Endothelial cell of umbilical vein (primary cell): ENCODE measurements at regions not wholly inside any gene's neighbourhood (a gene's known extent, or its start where the extent isn't known, plus 50 kb on each side); places are given as distances from the start of the nearest gene placed in this dataset.

ENCODE experiments used
- BruUV-seq: library from RNA; stranded (reverse); fragments of 400-500 nt; replicated peaks from 2 replicates; lab custom pipeline; 2021; lab: Mats Ljungman, UMichigan
- CTCF ChIA-PET: fragments of 300-600, 350-600 bp; sonication (Branson Sonifier 250); formaldehyde crosslinking; loops from one replicate; lab custom pipeline; 2021; ENCODE audit warnings: antibody characterized with exemption, inconsistent platforms; lab: Charles Lee
- POLR2A ChIA-PET: fragments of 300-600, 350-600 bp; sonication (Branson Sonifier 250); formaldehyde crosslinking; loops from one replicate; lab custom pipeline; 2021; ENCODE audit warnings: antibody characterized with exemption, inconsistent platforms; lab: Charles Lee
- DNase-seq: peaks from one replicate; pipeline ENCODE4 v3.0.0-alpha.2; 2011; ENCODE audit warnings: low read depth, low spot score
- FAIRE-seq: peaks from 2 replicates; lab custom pipeline; 2011; peaks lifted over from hg19 to GRCh38; lab: Jason Lieb, UNC
- H2AFZ ChIP-seq: 2 replicates; pipeline ENCODE4 v1.6.0; 2012; ENCODE audit warnings: low read depth, low read length, control low read depth, inconsistent platforms
- H3K27ac ChIP-seq: 2 replicates; pipeline ENCODE4 v1.5.1; 2011; ENCODE audit warnings: low read depth, mild to moderate bottlenecking, control low read depth, low read length, moderate library complexity; ENCODE audit not compliant: insufficient read depth
- H3K27me3 ChIP-seq, 2 experiments: 2 replicates each; pipeline versions ENCODE4 v1.6.0 to v1.6.1; 2011; ENCODE audit warnings: low read length in 2 of 2, mixed read lengths in 1 of 2; ENCODE audit not compliant: control insufficient read depth in 2 of 2, insufficient read depth in 2 of 2
- H3K36me3 ChIP-seq, 2 experiments: 2 replicates in 1 of 2; 3 replicates in 1 of 2; pipeline ENCODE4 v1.5.1; 2011; ENCODE audit warnings: low read length in 2 of 2, mild to moderate bottlenecking in 1 of 2, moderate library complexity in 1 of 2; ENCODE audit not compliant: control insufficient read depth in 2 of 2, insufficient read depth in 2 of 2; ENCODE audit errors: extremely low read depth in 1 of 2
- H3K4me1 ChIP-seq: 3 replicates; pipeline ENCODE4 v1.5.1; 2011; ENCODE audit warnings: mild to moderate bottlenecking, low read length; ENCODE audit not compliant: control insufficient read depth, insufficient read depth; ENCODE audit errors: extremely low read depth
- H3K4me2 ChIP-seq: 2 replicates; pipeline ENCODE4 v1.6.1; 2011; ENCODE audit warnings: low read length, control low read depth, mixed read lengths; ENCODE audit not compliant: insufficient read depth
- H3K4me3 ChIP-seq, 3 experiments: fragments of 200-600 bp in 1 of 3; sonication (generic), shearing (Covaris generic) in 1 of 3; replicated peaks in 1 of 3; 2 replicates each; pipeline ENCODE4 v1.5.1; 2011 to 2016; ENCODE audit warnings: control low read depth in 3 of 3, low read length in 3 of 3, mild to moderate bottlenecking in 2 of 3, inconsistent platforms in 1 of 3, low read depth in 1 of 3, moderate library complexity in 1 of 3; ENCODE audit not compliant: insufficient read depth in 1 of 3
- H3K79me2 ChIP-seq: 2 replicates; pipeline ENCODE4 v1.6.0; 2012; ENCODE audit warnings: low read length, inconsistent platforms; ENCODE audit not compliant: control insufficient read depth, insufficient read depth
- H3K9ac ChIP-seq: replicated peaks from 2 replicates; pipeline ENCODE3; 2011; ENCODE audit warnings: low read length, control low read depth; ENCODE audit not compliant: insufficient read depth; ENCODE audit errors: extremely low read depth
- H3K9me1 ChIP-seq: replicated peaks from 3 replicates; pipeline ENCODE4 v1.6.0; 2011; ENCODE audit warnings: mild to moderate bottlenecking, low read length; ENCODE audit not compliant: control insufficient read depth, insufficient read depth; ENCODE audit errors: extremely low read depth
- H3K9me3 ChIP-seq: replicated peaks from 2 replicates; pipeline ENCODE4 v1.5.1; 2012; ENCODE audit warnings: low read length, inconsistent platforms; ENCODE audit not compliant: control insufficient read depth, insufficient read depth
- H4K20me1 ChIP-seq: replicated peaks from 2 replicates; pipeline ENCODE3; 2011; ENCODE audit warnings: mild to moderate bottlenecking, low read length; ENCODE audit not compliant: control insufficient read depth, insufficient read depth; ENCODE audit errors: extremely low read depth
- CTCF ChIP-seq, 2 donors: IDR thresholded peaks; 1 replicate in 1 of 2; 2 replicates in 1 of 2; pipeline ENCODE4 v1.5.1; 2011; ENCODE audit warnings: low read length in 2 of 2, mild to moderate bottlenecking in 2 of 2, moderate library complexity in 2 of 2, control low read depth in 1 of 2, inconsistent platforms in 1 of 2, low read depth in 1 of 2; ENCODE audit not compliant: insufficient read depth in 1 of 2; ENCODE audit errors: extremely low read depth in 1 of 2
- EZH2 ChIP-seq: IDR thresholded peaks from 2 replicates; pipeline ENCODE4 v1.6.1; 2012; ENCODE audit warnings: borderline replicate concordance, low read depth, mild to moderate bottlenecking, moderate library complexity, low read length, inconsistent platforms; ENCODE audit not compliant: severe bottlenecking
- FOS ChIP-seq: IDR thresholded peaks from 2 replicates; pipeline ENCODE4 v1.6.1; 2011; ENCODE audit warnings: mild to moderate bottlenecking, low read length, moderate library complexity, borderline replicate concordance; ENCODE audit not compliant: insufficient read depth
- GATA2 ChIP-seq: IDR thresholded peaks from 2 replicates; pipeline ENCODE4 v1.7.0; 2011; ENCODE audit warnings: low read depth, mild to moderate bottlenecking, moderate library complexity, mixed read lengths, low read length; ENCODE audit not compliant: insufficient read length, insufficient read depth
- JUN ChIP-seq: IDR thresholded peaks from 2 replicates; pipeline ENCODE4 v1.6.1; 2011; ENCODE audit warnings: borderline replicate concordance, low read depth; ENCODE audit not compliant: insufficient read length, insufficient read depth
- MAX ChIP-seq: IDR thresholded peaks from 2 replicates; pipeline ENCODE4 v1.6.1; 2011; ENCODE audit not compliant: insufficient read depth, insufficient read length
- MYC ChIP-seq: IDR thresholded peaks from one replicate; pipeline ENCODE4 v1.6.1; 2011; ENCODE audit warnings: mild to moderate bottlenecking, low read depth, low read length
- POLR2A ChIP-seq: IDR thresholded peaks from 2 replicates; pipeline ENCODE4 v1.6.1; 2012; ENCODE audit warnings: low read depth, mild to moderate bottlenecking, control low read depth, low read length
- POLR2AphosphoS5 ChIP-seq: IDR thresholded peaks from 2 replicates; pipeline ENCODE4 v1.6.1; 2012; ENCODE audit warnings: low read depth, mild to moderate bottlenecking, control low read depth, low read length, moderate library complexity; ENCODE audit not compliant: insufficient read depth
- dilution Hi-C: fragments of 300-500 bp; cut with MboI; formaldehyde crosslinking; loops from one replicate; pipeline ENCODE4 v1.15.0; 2019; ENCODE audit warnings: low sequenced_read_pairs; ENCODE audit not compliant: extremely low pct_ligation_motif_present
- intact Hi-C: fragments of 100-400 bp; cut with micrococcal nuclease; formaldehyde crosslinking; loops from one replicate; pipeline ENCODE4 v1.10.0; 2022

GRCh38 chr13:80113714-80114454, 227.0 kb downstream of the SPRY2 start:
- Histone ChIP-seq H3K9ac (no peak overlapping the region), H3K4me1 (peaks cover 6% of the 10 kb centered on the region), H3K27ac (no peak overlapping the region), H2AFZ (no peak overlapping the region), H3K36me3 (no peaks in the 10 kb centered on the region), H3K9me3 (no peaks in the 10 kb centered on the region), H3K9me1 (no peaks in the 10 kb centered on the region), H3K79me2 (no peaks in the 10 kb centered on the region), H3K4me2 (no peak overlapping the region), H3K27me3 (no peaks in the 10 kb centered on the region), H3K4me3 (no peak overlapping the region), H4K20me1 (no peaks in the 10 kb centered on the region)
- TF ChIP-seq EZH2 (no peak), JUN (no peak), GATA2 (no peak), MAX (no peak), CTCF (IDR thresholded peaks at IDR 0.05; ENCODE audit: extremely low read depth in 1 of 2, insufficient read depth in 1 of 2, low read depth in 1 of 2, low read length in 2 of 2) (no peak), FOS (no peak), POLR2AphosphoS5 (no peak), POLR2A (no peak), MYC (no peak)
- no peak for DNase-seq
- ChIA-PET POLR2A (no interaction called here), CTCF (interaction anchor here (1.0 kb wide), 1 partner anchor 177 kb away, joined by 3 read pairs; no protein-coding TSS in a partner anchor)
- BruUV-seq: no TSS peak
- no peak for FAIRE-seq
- intact Hi-C loops (no loop called here), dilution Hi-C loops (no loop called here)
